ENCODE measurements at regions not wholly inside any gene's neighbourhood (a gene's known extent, or its start where the extent isn't known, plus 50 kb on each side); places are given as distances from the start of the nearest gene placed in this dataset.

DNA sequence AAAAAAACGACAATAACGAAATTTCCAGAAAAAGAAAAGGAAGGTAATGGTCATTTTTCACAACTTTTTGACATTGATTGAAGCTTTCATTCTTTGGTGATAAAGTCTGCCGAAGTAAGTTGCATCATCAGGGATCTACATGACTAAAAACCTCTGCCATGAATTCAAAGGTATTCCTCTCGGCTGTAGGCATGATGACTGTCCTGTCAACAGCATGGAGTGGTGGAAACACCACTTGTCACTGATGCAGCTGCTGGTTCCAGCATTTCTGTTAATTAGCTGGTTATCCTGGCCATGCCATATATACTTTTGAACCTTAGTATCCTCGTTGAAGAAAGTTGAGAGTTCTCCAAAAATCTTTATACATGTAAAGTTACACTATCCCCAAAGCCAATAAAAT lies 859.0 kb upstream of the ARPP21 start:
- no peak overlapping the region for H3K27ac ChIP-seq
- H3K4me3 ChIP-seq = no peak overlapping the region
- no peak for ATAC-seq
- H3K36me3 ChIP-seq = no peaks in the 10 kb centered on the region
- intact Hi-C loops (cut with DNase I) = no loop called here
- TF ChIP-seq POLR2A (IDR thresholded peaks at IDR 0.05) = no peak
- TF ChIP-seq, protein P1, sequence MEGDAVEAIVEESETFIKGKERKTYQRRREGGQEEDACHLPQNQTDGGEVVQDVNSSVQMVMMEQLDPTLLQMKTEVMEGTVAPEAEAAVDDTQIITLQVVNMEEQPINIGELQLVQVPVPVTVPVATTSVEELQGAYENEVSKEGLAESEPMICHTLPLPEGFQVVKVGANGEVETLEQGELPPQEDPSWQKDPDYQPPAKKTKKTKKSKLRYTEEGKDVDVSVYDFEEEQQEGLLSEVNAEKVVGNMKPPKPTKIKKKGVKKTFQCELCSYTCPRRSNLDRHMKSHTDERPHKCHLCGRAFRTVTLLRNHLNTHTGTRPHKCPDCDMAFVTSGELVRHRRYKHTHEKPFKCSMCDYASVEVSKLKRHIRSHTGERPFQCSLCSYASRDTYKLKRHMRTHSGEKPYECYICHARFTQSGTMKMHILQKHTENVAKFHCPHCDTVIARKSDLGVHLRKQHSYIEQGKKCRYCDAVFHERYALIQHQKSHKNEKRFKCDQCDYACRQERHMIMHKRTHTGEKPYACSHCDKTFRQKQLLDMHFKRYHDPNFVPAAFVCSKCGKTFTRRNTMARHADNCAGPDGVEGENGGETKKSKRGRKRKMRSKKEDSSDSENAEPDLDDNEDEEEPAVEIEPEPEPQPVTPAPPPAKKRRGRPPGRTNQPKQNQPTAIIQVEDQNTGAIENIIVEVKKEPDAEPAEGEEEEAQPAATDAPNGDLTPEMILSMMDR (IDR thresholded peaks at IDR 0.05) = no peak
- no peak for DNase-seq
- 39 to 56% (median 45%) methylated on average over 5 of the region's 5 CpGs for WGBS, 4 donors
- peaks cover 0 to 5% (median 0%) of the 10 kb centered on the region in 12 donors for H3K4me1 ChIP-seq
- no peaks in the 10 kb centered on the region for H3K9me3 ChIP-seq
- no peaks in the 10 kb centered on the region for H3K27me3 ChIP-seq

DNA sequence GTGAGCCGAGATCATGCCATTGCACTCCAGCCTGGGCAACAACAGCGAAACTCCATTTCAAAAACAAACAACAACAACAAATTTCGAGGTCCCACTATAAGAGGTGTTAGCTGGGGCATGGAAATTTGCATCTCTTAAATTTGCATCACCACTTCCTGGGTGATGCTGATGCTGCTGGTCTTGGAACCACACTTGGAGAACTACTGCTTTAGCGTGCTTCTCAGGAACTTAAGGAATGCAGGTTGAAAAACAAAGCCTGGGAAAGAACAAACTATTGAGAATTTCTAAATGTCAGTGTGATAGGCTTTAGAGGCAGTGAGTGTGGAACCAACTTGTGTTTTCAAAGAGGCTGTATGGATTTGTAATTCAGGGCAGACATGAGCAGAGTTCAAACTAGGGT lies 858.4 kb upstream of the ARPP21 start:
- H3K27ac ChIP-seq = no peak overlapping the region
- peaks cover 0 to 5% (median 0%) of the 10 kb centered on the region in 12 donors for H3K4me1 ChIP-seq
- intact Hi-C loops (cut with DNase I) = no loop called here
- H3K4me3 ChIP-seq = no peak overlapping the region
- H3K9me3 ChIP-seq = no peaks in the 10 kb centered on the region
- no peak for TF ChIP-seq POLR2A (IDR thresholded peaks at IDR 0.05)
- TF ChIP-seq, protein P1 (IDR thresholded peaks at IDR 0.05) = no peak
- WGBS, 4 donors = 73 to 91% (median 79%) methylated on average over 4 of the region's 4 CpGs
- H3K27me3 ChIP-seq = no peaks in the 10 kb centered on the region
- DNase-seq (no peak), ATAC-seq (no peak)
- H3K36me3 ChIP-seq = no peaks in the 10 kb centered on the region

DNA sequence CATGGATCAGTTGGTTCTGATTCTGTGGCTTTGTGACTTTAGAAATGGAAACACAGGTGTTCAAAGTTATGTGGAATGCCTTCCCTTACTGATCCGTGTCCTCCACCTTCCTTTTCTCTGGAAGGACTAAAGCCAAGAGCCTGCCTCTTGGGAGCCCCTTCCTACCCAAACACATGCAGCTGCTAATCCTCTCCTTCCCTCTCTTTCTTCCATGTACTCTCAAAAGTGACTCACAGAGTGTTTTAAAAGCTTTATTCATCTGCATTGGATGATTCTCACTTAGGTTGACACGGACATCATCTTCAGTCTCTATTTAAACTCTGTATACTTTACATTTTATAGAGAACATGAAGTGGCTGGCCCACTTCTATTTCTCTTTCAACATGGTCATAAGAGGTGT lies 856.5 kb upstream of the ARPP21 start:
- Histone ChIP-seq H3K4me1 (peaks cover 0 to 5% (median 0%) of the 10 kb centered on the region in 12 donors), H3K9me3 (no peaks in the 10 kb centered on the region), H3K4me3 (no peak overlapping the region), H3K36me3 (no peaks in the 10 kb centered on the region), H3K27me3 (no peaks in the 10 kb centered on the region), H3K27ac (no peak overlapping the region)
- intact Hi-C loops (cut with DNase I) = no loop called here
- TF ChIP-seq, protein P1 (IDR thresholded peaks at IDR 0.05) = no peak
- no peak for TF ChIP-seq POLR2A (IDR thresholded peaks at IDR 0.05)
- 54 to 66% (median 64%) methylated on average over 2 of the region's 2 CpGs for WGBS, 4 donors
- ATAC-seq (no peak), DNase-seq (no peak)

DNA sequence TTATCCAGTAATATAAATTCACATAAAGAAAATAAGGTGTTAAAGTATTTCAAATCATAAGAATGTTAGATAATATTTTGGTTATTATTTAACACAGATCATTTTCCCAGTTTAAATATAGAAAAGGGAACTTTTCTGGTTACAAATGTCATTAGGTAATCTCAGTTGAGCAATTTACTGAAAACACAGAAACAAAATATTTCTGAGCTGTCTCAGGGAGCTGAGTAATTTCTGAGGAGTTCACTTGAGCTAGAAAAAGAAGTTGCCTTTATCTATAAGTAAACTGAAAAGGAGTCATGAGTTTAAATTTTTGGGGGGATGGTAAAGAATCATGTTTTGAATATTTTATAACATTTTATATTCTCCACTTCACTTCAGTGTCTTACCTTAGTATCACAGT lies 855.4 kb upstream of the ARPP21 start:
- no peaks in the 10 kb centered on the region for H3K9me3 ChIP-seq
- no peak overlapping the region for H3K4me3 ChIP-seq
- no peak for ATAC-seq
- no peaks in the 10 kb centered on the region for H3K27me3 ChIP-seq
- no peak for DNase-seq
- peaks cover 0 to 5% (median 0%) of the 10 kb centered on the region in 12 donors for H3K4me1 ChIP-seq
- no peak overlapping the region for H3K27ac ChIP-seq
- no peaks in the 10 kb centered on the region for H3K36me3 ChIP-seq
- TF ChIP-seq POLR2A (IDR thresholded peaks at IDR 0.05) = no peak
- TF ChIP-seq, protein P1 (IDR thresholded peaks at IDR 0.05) = no peak
- intact Hi-C loops (cut with DNase I) = no loop called here
